GM13977 (cell line): ENCODE measurements at regions not wholly inside any gene's neighbourhood (a gene's known extent, or its start where the extent isn't known, plus 50 kb on each side); places are given as distances from the start of the nearest gene placed in this dataset.

Experiments used
- DNase-seq: peaks from one replicate; pipeline ENCODE4 v3.0.0; 2012; ENCODE audit warnings: low spot score
- CTCF ChIP-seq: IDR thresholded peaks from 2 replicates; pipeline ENCODE4 v1.5.1; 2012; ENCODE audit warnings: mild to moderate bottlenecking, control low read depth; ENCODE audit not compliant: insufficient read depth; ENCODE audit errors: extremely low read depth, missing control alignments
- in situ Hi-C: fragments of 300-500 bp; cut with MboI; formaldehyde crosslinking; loops from one replicate; pipeline ENCODE4 v1.12.0; 2022; ENCODE audit warnings: low sequenced_read_pairs, low pct_unique_long_range_greater_than_20kb, mixed read lengths, inconsistent platforms; ENCODE audit not compliant: unreplicated experiment

GRCh38 chr2:61763605-61764034 is 90.2 kb downstream of the FAM161A start:
- in situ Hi-C loops = no loop called here
- DNase-seq = peak; percentile 17

GRCh38 chr2:61762292-61762691 is 91.6 kb downstream of the FAM161A start:
- TF ChIP-seq CTCF = no peak
- no peak for DNase-seq
- in situ Hi-C loops = no loop called here

More at GRCh38 chr2:61763605-61764034, 90.2 kb downstream of the FAM161A start:
- peak; percentile 31 for TF ChIP-seq CTCF

GRCh38 chr2:61759718-61760117 is 94.1 kb downstream of the FAM161A start:
- no peak for DNase-seq
- TF ChIP-seq CTCF = no peak
- in situ Hi-C loops = no loop called here

- no peak for TF ChIP-seq CTCF
Observed at GRCh38 chr2:61759005-61759404, 94.9 kb downstream of the FAM161A start.

GRCh38 chr2:61758159-61758558 is 95.7 kb downstream of the FAM161A start:
- TF ChIP-seq CTCF = no peak
- DNase-seq = no peak
- in situ Hi-C loops = no loop called here

More at GRCh38 chr2:61759005-61759404, 94.9 kb downstream of the FAM161A start:
- DNase-seq = no peak
- in situ Hi-C loops = no loop called here

GRCh38 chr2:61753512-61753911 is 100.3 kb downstream of the FAM161A start:
- no peak for DNase-seq
- no peak for TF ChIP-seq CTCF
- in situ Hi-C loops = no loop called here

- no peak for TF ChIP-seq CTCF
- no peak for DNase-seq
- in situ Hi-C loops = no loop called here
Observed at GRCh38 chr2:61750624-61751023, 103.2 kb downstream of the FAM161A start.
